Neural progenitor cell (in vitro differentiated cells): ENCODE measurements at regions not wholly inside any gene's neighbourhood (a gene's known extent, or its start where the extent isn't known, plus 50 kb on each side); places are given as distances from the start of the nearest gene placed in this dataset.

Experiments used
- DNase-seq: peaks from one replicate; pipeline ENCODE4 v3.0.0-alpha.2; 2016; ENCODE audit warnings: low spot score
- H2AFZ ChIP-seq: fragments of 200-600 bp; sonication (generic); replicated peaks from 2 replicates; pipeline ENCODE4 v1.6.1; 2016; ENCODE audit warnings: antibody characterized with exemption
- H3F3A ChIP-seq: fragments of 200-600 bp; sonication (generic); 2 replicates; pipeline ENCODE4 v1.6.1; 2016; ENCODE audit warnings: antibody characterized with exemption, low read depth
- H3K27ac ChIP-seq: fragments of 200-600 bp; sonication (generic); 2 replicates; pipeline ENCODE4 v1.5.1; 2016; ENCODE audit warnings: mild to moderate bottlenecking
- H3K27me3 ChIP-seq: fragments of 200-600 bp; sonication (generic); 2 replicates; pipeline ENCODE4 v1.6.1; 2016; ENCODE audit warnings: mild to moderate bottlenecking, moderate library complexity
- H3K36me3 ChIP-seq: fragments of 200-600 bp; sonication (generic); 2 replicates; pipeline ENCODE4 v1.5.1; 2016
- H3K4me1 ChIP-seq: fragments of 200-600 bp; sonication (generic); 2 replicates; pipeline ENCODE4 v1.6.1; 2016; ENCODE audit warnings: mixed run types
- H3K4me2 ChIP-seq: fragments of 200-600 bp; sonication (generic); 2 replicates; pipeline ENCODE4 v1.6.1; 2016
- H3K4me3 ChIP-seq: fragments of 200-600 bp; sonication (generic); 2 replicates; pipeline ENCODE4 v1.5.1; 2016
- H3K79me2 ChIP-seq: fragments of 200-600 bp; sonication (generic); 2 replicates; pipeline ENCODE4 v1.6.1; 2016; ENCODE audit warnings: low read depth
- H3K9ac ChIP-seq: fragments of 200-600 bp; sonication (generic); 2 replicates; pipeline ENCODE4 v1.6.1; 2016
- H3K9me3 ChIP-seq: fragments of 200-600 bp; sonication (generic); 2 replicates; pipeline ENCODE4 v1.5.1; 2016; ENCODE audit warnings: low read depth
- H4K20me1 ChIP-seq: fragments of 200-600 bp; sonication (generic); 2 replicates; pipeline ENCODE4 v1.6.1; 2016; ENCODE audit warnings: low read depth
- H3K27ac Mint-ChIP-seq: 3 replicates; pipeline ENCODE4 v1.8.0; 2021; ENCODE audit warnings: mixed read lengths
- H3K27me3 Mint-ChIP-seq: 2 replicates; pipeline ENCODE4 v1.8.0; 2022; ENCODE audit warnings: low read depth, mild to moderate bottlenecking, inconsistent platforms, moderate library complexity, mixed read lengths; ENCODE audit not compliant: insufficient read depth
- H3K36me3 Mint-ChIP-seq: 3 replicates; pipeline ENCODE4 v1.8.0; 2021; ENCODE audit warnings: mixed read lengths
- H3K4me1 Mint-ChIP-seq: 3 replicates; pipeline ENCODE4 v1.8.0; 2021; ENCODE audit warnings: mixed read lengths
- H3K4me3 Mint-ChIP-seq: 3 replicates; pipeline ENCODE4 v1.8.0; 2021; ENCODE audit warnings: mild to moderate bottlenecking, moderate library complexity, mixed read lengths
- H3K9me3 Mint-ChIP-seq: 3 replicates; pipeline ENCODE4 v1.8.0; 2020; ENCODE audit warnings: mixed read lengths
- EZH2 ChIP-seq: fragments of 200-600 bp; sonication (generic); IDR thresholded peaks from 2 replicates; pipeline ENCODE4 v1.6.1; 2017; ENCODE audit warnings: antibody characterized with exemption, mild to moderate bottlenecking, moderate library complexity
- EZH2phosphoT487 ChIP-seq: fragments of 200-600 bp; sonication (generic); IDR thresholded peaks from 2 replicates; pipeline ENCODE4 v1.6.1; 2017; ENCODE audit warnings: antibody characterized with exemption
- TF ChIP-seq, protein P1 (sequence below): fragments of 200-600 bp; sonication (generic); IDR thresholded peaks from 2 replicates; pipeline ENCODE4 v1.5.1; 2017; ENCODE audit warnings: antibody characterized with exemption, mild to moderate bottlenecking

DNA sequence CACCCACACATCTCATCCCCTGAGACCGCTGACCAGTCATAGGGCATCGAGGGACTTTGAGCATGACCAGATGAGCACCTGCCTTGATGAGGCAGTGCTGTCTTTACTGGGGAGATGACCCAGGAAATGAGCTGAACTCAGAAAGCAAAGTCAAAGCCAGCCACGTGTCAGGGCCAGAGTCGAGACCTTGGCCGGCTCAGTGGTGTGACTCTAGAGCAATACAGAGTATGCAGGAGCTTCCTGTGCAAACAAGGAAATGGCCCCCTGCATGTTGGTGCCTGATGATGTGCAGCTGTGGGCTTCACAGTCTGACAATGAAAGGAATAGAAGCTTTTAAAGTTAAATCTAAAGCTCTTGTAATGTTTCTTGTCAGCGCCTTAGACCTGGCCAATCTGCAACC is 332.9 kb downstream of the PCNX1 start:
- Mint-ChIP-seq H3K4me3 (no peak overlapping the region), H3K27me3 (no peaks in the 10 kb centered on the region), H3K4me1 (peaks cover 11% of the 10 kb centered on the region), H3K9me3 (no peaks in the 10 kb centered on the region), H3K27ac (no peak overlapping the region), H3K36me3 (no peaks in the 10 kb centered on the region)
- no peaks in the 10 kb centered on the region for H3K79me2 ChIP-seq
- H3K9ac ChIP-seq = no peak overlapping the region
- DNase-seq = no peak
- H3K27me3 ChIP-seq = no peaks in the 10 kb centered on the region
- H3K9me3 ChIP-seq = no peaks in the 10 kb centered on the region
- TF ChIP-seq EZH2phosphoT487 (no peak), EZH2 (no peak)
- TF ChIP-seq, protein P1, sequence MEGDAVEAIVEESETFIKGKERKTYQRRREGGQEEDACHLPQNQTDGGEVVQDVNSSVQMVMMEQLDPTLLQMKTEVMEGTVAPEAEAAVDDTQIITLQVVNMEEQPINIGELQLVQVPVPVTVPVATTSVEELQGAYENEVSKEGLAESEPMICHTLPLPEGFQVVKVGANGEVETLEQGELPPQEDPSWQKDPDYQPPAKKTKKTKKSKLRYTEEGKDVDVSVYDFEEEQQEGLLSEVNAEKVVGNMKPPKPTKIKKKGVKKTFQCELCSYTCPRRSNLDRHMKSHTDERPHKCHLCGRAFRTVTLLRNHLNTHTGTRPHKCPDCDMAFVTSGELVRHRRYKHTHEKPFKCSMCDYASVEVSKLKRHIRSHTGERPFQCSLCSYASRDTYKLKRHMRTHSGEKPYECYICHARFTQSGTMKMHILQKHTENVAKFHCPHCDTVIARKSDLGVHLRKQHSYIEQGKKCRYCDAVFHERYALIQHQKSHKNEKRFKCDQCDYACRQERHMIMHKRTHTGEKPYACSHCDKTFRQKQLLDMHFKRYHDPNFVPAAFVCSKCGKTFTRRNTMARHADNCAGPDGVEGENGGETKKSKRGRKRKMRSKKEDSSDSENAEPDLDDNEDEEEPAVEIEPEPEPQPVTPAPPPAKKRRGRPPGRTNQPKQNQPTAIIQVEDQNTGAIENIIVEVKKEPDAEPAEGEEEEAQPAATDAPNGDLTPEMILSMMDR = no peak
- H3K4me3 ChIP-seq = no peak overlapping the region
- H3K27ac ChIP-seq = no peak overlapping the region
- no peaks in the 10 kb centered on the region for H3K36me3 ChIP-seq
- H2AFZ ChIP-seq = no peak overlapping the region
- H4K20me1 ChIP-seq = no peaks in the 10 kb centered on the region
- peaks cover 17% of the 10 kb centered on the region for H3K4me1 ChIP-seq
- H3F3A ChIP-seq = peaks cover 15% of the 10 kb centered on the region
- H3K4me2 ChIP-seq = no peak overlapping the region

DNA sequence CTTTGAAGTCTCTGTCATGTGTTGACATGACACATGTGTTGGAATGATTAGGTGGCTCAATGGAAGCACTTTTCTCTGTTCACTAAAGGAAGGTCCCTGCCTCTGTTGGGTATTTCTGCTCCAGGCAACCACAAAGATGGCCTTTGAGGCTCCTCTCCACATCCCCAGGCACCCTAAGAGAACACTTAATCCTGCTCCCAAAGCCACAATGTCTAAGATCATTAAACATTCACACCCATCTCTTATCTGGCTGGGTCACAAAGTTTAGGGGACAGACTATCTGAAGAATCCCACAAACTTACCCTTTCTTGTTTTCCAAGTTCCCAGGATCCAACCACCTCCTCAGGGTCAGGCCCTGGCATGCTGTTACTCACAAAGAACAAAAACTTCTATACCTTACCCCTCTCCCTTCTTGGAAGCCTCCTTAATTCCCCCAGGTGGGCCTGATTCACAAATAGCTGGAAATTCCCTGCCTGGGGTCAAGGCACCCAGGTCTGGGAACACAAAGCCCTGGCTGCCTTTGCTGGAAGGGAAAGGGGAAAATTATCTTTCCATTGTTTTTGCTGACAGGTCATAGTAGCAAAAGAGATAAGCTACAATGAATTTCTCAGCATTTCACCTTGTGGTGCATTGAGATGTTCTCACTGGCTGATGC is 333.7 kb downstream of the PCNX1 start:
- peaks cover 9% of the 10 kb centered on the region for H3F3A ChIP-seq
- no peak overlapping the region for H2AFZ ChIP-seq
- Mint-ChIP-seq H3K4me3 (no peak overlapping the region), H3K9me3 (no peaks in the 10 kb centered on the region), H3K4me1 (peaks cover 7% of the 10 kb centered on the region), H3K27me3 (peaks cover 3% of the 10 kb centered on the region), H3K27ac (peak overlapping the region; percentile 25), H3K36me3 (no peaks in the 10 kb centered on the region)
- H3K4me3 ChIP-seq = no peak overlapping the region
- DNase-seq = no peak
- H3K27ac ChIP-seq = no peak overlapping the region
- H3K36me3 ChIP-seq = no peaks in the 10 kb centered on the region
- H3K9ac ChIP-seq = no peak overlapping the region
- peaks cover 11% of the 10 kb centered on the region for H3K4me1 ChIP-seq
- no peaks in the 10 kb centered on the region for H3K27me3 ChIP-seq
- no peaks in the 10 kb centered on the region for H4K20me1 ChIP-seq
- no peak for TF ChIP-seq EZH2
- TF ChIP-seq, protein P1 = no peak
- no peak for TF ChIP-seq EZH2phosphoT487
- no peak overlapping the region for H3K4me2 ChIP-seq
- H3K79me2 ChIP-seq = no peaks in the 10 kb centered on the region
- H3K9me3 ChIP-seq = no peaks in the 10 kb centered on the region

DNA sequence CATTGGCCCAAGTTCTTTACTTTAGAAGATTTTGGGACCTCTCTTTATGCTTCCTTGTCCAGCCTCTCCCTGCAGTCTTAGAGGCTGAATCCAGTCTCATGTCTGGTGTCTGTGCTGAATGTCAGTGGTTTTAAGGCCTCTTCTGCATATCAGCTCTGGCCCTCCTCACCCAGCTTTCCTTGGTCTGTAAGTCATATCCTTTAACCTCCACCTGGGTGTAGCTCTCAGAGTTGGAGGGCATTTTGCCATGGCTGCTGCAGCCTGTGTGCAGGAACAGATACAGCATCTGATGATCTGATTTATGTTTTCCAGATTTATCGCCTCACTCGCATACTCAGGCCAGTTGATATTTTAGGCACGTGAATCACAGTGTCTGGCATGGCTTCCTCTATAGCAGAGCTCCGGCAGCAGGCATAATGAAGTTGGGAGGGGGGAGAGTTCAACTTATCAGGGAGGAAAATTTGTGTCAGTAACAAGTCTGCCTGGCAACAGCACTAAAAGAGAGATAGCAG is 335.0 kb downstream of the PCNX1 start:
- Histone ChIP-seq H3K4me1 (no peaks in the 10 kb centered on the region), H3K27me3 (no peaks in the 10 kb centered on the region), H3K36me3 (no peaks in the 10 kb centered on the region), H3K79me2 (no peaks in the 10 kb centered on the region), H3K4me2 (no peak overlapping the region), H4K20me1 (no peaks in the 10 kb centered on the region), H3K27ac (no peak overlapping the region), H2AFZ (no peak overlapping the region), H3K9me3 (no peaks in the 10 kb centered on the region), H3K9ac (no peak overlapping the region), H3K4me3 (no peak overlapping the region), H3F3A (no peaks in the 10 kb centered on the region)
- Mint-ChIP-seq H3K9me3 (no peaks in the 10 kb centered on the region), H3K4me3 (no peak overlapping the region), H3K27ac (no peak overlapping the region), H3K27me3 (peaks cover 3% of the 10 kb centered on the region), H3K36me3 (no peaks in the 10 kb centered on the region), H3K4me1 (no peaks in the 10 kb centered on the region)
- DNase-seq = no peak
- TF ChIP-seq EZH2phosphoT487 (no peak), EZH2 (no peak)
- TF ChIP-seq, protein P1 = no peak
